Loucy (cell line): ENCODE measurements at regions not wholly inside any gene's neighbourhood (a gene's known extent, or its start where the extent isn't known, plus 50 kb on each side); places are given as distances from the start of the nearest gene placed in this dataset.

Experiments
- H2AFZ ChIP-seq: fragments of 200-600 bp; sonication (generic); 2 replicates; pipeline ENCODE4 v1.6.0; 2016; ENCODE audit warnings: antibody characterized with exemption, mild to moderate bottlenecking, low read length, moderate library complexity
- H3F3A ChIP-seq: fragments of 200-600 bp; 2 replicates; pipeline ENCODE4 v1.6.0; 2016; ENCODE audit warnings: antibody characterized with exemption, low read depth, mild to moderate bottlenecking
- H3K27me3 ChIP-seq: fragments of 200-600 bp; sonication (generic); 2 replicates; pipeline ENCODE4 v1.6.1; 2014; ENCODE audit warnings: low read length, mild to moderate bottlenecking; ENCODE audit not compliant: insufficient read depth, poor library complexity, severe bottlenecking
- H3K36me3 ChIP-seq: fragments of 200-600 bp; sonication (generic); 2 replicates; pipeline ENCODE4 v1.6.1; 2016; ENCODE audit warnings: low read length; ENCODE audit not compliant: insufficient read depth
- H3K4me1 ChIP-seq: fragments of 200-600 bp; sonication (generic); 2 replicates; pipeline ENCODE4 v1.5.1; 2014; ENCODE audit warnings: low read length, mild to moderate bottlenecking; ENCODE audit not compliant: insufficient read depth, poor library complexity, severe bottlenecking
- H3K4me2 ChIP-seq: fragments of 200-600 bp; sonication (generic); 2 replicates; pipeline ENCODE4 v1.6.0; 2014; ENCODE audit warnings: antibody characterized with exemption, low read length, low read depth, mild to moderate bottlenecking; ENCODE audit not compliant: poor library complexity, severe bottlenecking
- H3K4me3 ChIP-seq: fragments of 200-600 bp; sonication (generic); 2 replicates; pipeline ENCODE4 v1.5.1; 2014; ENCODE audit warnings: low read length, mild to moderate bottlenecking, mixed read lengths; ENCODE audit not compliant: poor library complexity, severe bottlenecking
- H3K79me2 ChIP-seq: fragments of 200-600 bp; sonication (generic); 2 replicates; pipeline ENCODE4 v1.6.1; 2014; ENCODE audit warnings: low read length; ENCODE audit not compliant: insufficient read depth
- H3K9ac ChIP-seq: fragments of 200-600 bp; sonication (generic); 2 replicates; pipeline ENCODE4 v1.6.0; 2014; ENCODE audit warnings: mild to moderate bottlenecking, low read depth, low read length, moderate library complexity; ENCODE audit not compliant: poor library complexity, severe bottlenecking
- H3K9me2 ChIP-seq: fragments of 200-600 bp; sonication (generic); replicated peaks from 2 replicates; pipeline ENCODE4 v1.6.1; 2016; ENCODE audit warnings: low read depth, low read length, mixed read lengths
- H3K9me3 ChIP-seq: fragments of 200-600 bp; sonication (generic); 2 replicates; pipeline ENCODE4 v1.6.1; 2014; ENCODE audit warnings: mild to moderate bottlenecking, antibody characterized with exemption, low read length, low read depth; ENCODE audit not compliant: insufficient read depth
- H4K20me1 ChIP-seq: fragments of 200-600 bp; sonication (generic); 2 replicates; pipeline ENCODE4 v1.6.0; 2014; ENCODE audit warnings: antibody characterized with exemption, low read length, mild to moderate bottlenecking; ENCODE audit not compliant: insufficient read depth, poor library complexity, severe bottlenecking
- CTCF ChIP-seq: fragments of 200-600 bp; sonication (generic); conservative IDR thresholded peaks from 2 replicates; pipeline ENCODE4 v1.5.1; 2014; ENCODE audit warnings: mild to moderate bottlenecking, antibody characterized with exemption, low read length
- EZH2phosphoT487 ChIP-seq: fragments of 200-600 bp; IDR thresholded peaks from 2 replicates; pipeline ENCODE4 v1.6.1; 2018; ENCODE audit warnings: antibody characterized with exemption, mild to moderate bottlenecking, moderate library complexity, borderline replicate concordance

- Histone ChIP-seq H3K9me2 (no peaks in the 10 kb centered on the region), H3K27me3 (no peaks in the 10 kb centered on the region), H3K79me2 (no peaks in the 10 kb centered on the region), H4K20me1 (no peaks in the 10 kb centered on the region), H3K9ac (no peak overlapping the region), H3K36me3 (no peaks in the 10 kb centered on the region), H2AFZ (no peak overlapping the region), H3K4me2 (no peak overlapping the region), H3K4me3 (no peak overlapping the region), H3K9me3 (no peaks in the 10 kb centered on the region), H3F3A (no peaks in the 10 kb centered on the region), H3K4me1 (no peaks in the 10 kb centered on the region)
- TF ChIP-seq EZH2phosphoT487 (no peak), CTCF (no peak)
Measured at GRCh38 chr6:113647143-113647889, 209.8 kb upstream of the MARCKS start.

GRCh38 chr6:113648698-113649097 is 208.4 kb upstream of the MARCKS start:
- H3F3A ChIP-seq: no peaks in the 10 kb centered on the region
- H3K4me3 ChIP-seq: no peak overlapping the region
- TF ChIP-seq CTCF: no peak
- TF ChIP-seq EZH2phosphoT487: no peak
- H3K9ac ChIP-seq: no peak overlapping the region
- no peak overlapping the region for H3K4me2 ChIP-seq
- no peaks in the 10 kb centered on the region for H3K27me3 ChIP-seq
- no peaks in the 10 kb centered on the region for H3K9me3 ChIP-seq
- H3K9me2 ChIP-seq: no peaks in the 10 kb centered on the region
- H2AFZ ChIP-seq: no peak overlapping the region
- H3K4me1 ChIP-seq: no peaks in the 10 kb centered on the region
- no peaks in the 10 kb centered on the region for H3K79me2 ChIP-seq
- no peaks in the 10 kb centered on the region for H3K36me3 ChIP-seq
- H4K20me1 ChIP-seq: no peaks in the 10 kb centered on the region

GRCh38 chr6:113649276-113649675 is 207.9 kb upstream of the MARCKS start:
- Histone ChIP-seq H4K20me1 (no peaks in the 10 kb centered on the region), H3K9ac (no peak overlapping the region), H3F3A (no peaks in the 10 kb centered on the region), H3K4me3 (no peak overlapping the region), H3K4me2 (no peak overlapping the region), H3K36me3 (no peaks in the 10 kb centered on the region), H3K27me3 (no peaks in the 10 kb centered on the region), H3K9me2 (no peaks in the 10 kb centered on the region), H3K9me3 (no peaks in the 10 kb centered on the region), H3K4me1 (no peaks in the 10 kb centered on the region), H2AFZ (no peak overlapping the region), H3K79me2 (no peaks in the 10 kb centered on the region)
- TF ChIP-seq CTCF: no peak
- no peak for TF ChIP-seq EZH2phosphoT487
